ENCODE measurements at regions not wholly inside any gene's neighbourhood (a gene's known extent, or its start where the extent isn't known, plus 50 kb on each side); places are given as distances from the start of the nearest gene placed in this dataset.
"Not testable (repeated sequence)": the region's sequence is repeated elsewhere in the genome, so short reads cannot be mapped to it uniquely, and the experiment has no call there.

- no peak for DNase-seq
Measured at GRCh38 chr4:17038510-17039176, 140.2 kb upstream of the LDB2 start.

- DNase-seq: no peak
Measured at GRCh38 chr4:17033768-17034181, 135.3 kb upstream of the LDB2 start.

GRCh38 chr4:17033025-17033767, 134.8 kb upstream of the LDB2 start:
- DNase-seq: no peak

- no peak for DNase-seq
Measured at GRCh38 chr4:17030543-17030942, 132.1 kb upstream of the LDB2 start.

- no peak for DNase-seq
Measured at GRCh38 chr4:17029964-17030363, 131.5 kb upstream of the LDB2 start.

GRCh38 chr4:17029432-17029831, 131.0 kb upstream of the LDB2 start:
- DNase-seq: no peak

GRCh38 chr4:17027495-17027894, 129.1 kb upstream of the LDB2 start:
- DNase-seq: no peak

GRCh38 chr4:17024425-17024824, 126.0 kb upstream of the LDB2 start:
- DNase-seq: no peak

- DNase-seq: no peak
Measured at GRCh38 chr4:17020901-17021300, 122.5 kb upstream of the LDB2 start.

GRCh38 chr4:17020451-17020850, 122.0 kb upstream of the LDB2 start:
- DNase-seq: no peak

- not testable (repeated sequence) for DNase-seq
Measured at GRCh38 chr4:17018621-17019020, 120.2 kb upstream of the LDB2 start.

GRCh38 chr4:17018013-17018412, 119.6 kb upstream of the LDB2 start:
- DNase-seq: no peak

GRCh38 chr4:17013382-17014006, 115.0 kb upstream of the LDB2 start:
- DNase-seq: no peak

GRCh38 chr4:17012451-17012850, 114.0 kb upstream of the LDB2 start:
- no peak for DNase-seq

GRCh38 chr4:17010426-17011087, 112.1 kb upstream of the LDB2 start:
- no peak for DNase-seq

GRCh38 chr4:17009871-17010367, 111.5 kb upstream of the LDB2 start:
- DNase-seq: no peak

- no peak for DNase-seq
Measured at GRCh38 chr4:17008834-17009345, 110.4 kb upstream of the LDB2 start.

GRCh38 chr4:17003606-17004392, 105.4 kb upstream of the LDB2 start:
- not testable (repeated sequence) for DNase-seq

GRCh38 chr4:16995451-16995850, 97.0 kb upstream of the LDB2 start:
- DNase-seq: no peak

GRCh38 chr4:16993956-16994840, 95.8 kb upstream of the LDB2 start:
- no peak for DNase-seq

GRCh38 chr4:16992566-16993225, 94.3 kb upstream of the LDB2 start:
- DNase-seq: no peak
